ENCODE measurements at regions not wholly inside any gene's neighbourhood (a gene's known extent, or its start where the extent isn't known, plus 50 kb on each side); places are given as distances from the start of the nearest gene placed in this dataset.
"Not testable (repeated sequence)": the region's sequence is repeated elsewhere in the genome, so short reads cannot be mapped to it uniquely, and the experiment has no call there.

DNA sequence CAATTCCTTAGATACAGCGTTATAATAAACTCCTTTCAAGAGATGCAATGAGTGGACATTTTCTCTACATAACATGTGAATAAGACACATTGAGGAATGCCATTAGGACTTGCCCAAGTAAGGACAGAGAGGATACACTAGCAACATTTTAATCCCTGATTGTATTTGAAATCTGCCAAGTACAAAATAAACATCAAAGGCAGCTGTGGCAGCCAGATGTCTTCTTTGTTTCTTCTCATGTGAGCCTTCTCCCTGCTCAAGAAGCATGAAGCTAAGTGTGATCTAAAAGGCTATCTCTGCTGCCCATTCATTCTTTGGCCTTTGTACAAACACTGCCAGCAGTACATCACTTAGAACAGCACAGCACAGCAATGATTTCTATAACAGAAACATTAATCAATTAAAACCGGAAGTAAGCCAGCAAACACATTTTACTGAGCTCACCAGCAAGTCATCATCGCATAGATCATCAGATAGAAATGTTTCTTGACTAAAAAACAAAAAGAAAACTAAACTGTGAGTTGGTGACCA, 364.0 kb downstream of the CNTN6 start:
- peak; percentile 51 for DNase-seq

DNA sequence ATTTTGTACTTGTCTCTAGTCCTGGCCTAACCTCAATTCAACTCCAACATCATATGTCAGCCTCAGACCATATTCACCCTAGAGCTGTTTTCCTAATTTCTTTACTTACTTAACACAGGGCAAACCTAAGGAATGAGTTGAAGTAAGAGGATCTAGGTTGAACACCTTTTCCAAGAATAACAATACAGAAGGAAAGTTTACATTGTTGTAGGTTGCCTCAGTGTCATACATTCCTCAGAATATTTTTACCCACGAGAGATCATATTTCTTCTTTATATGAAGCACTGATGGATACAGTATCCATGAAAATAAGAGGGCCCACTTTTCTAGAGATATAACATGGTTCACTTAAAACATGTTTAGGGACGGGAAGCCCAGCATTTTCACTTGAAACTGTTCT, 369.5 kb downstream of the CNTN6 start:
- DNase-seq: no peak

DNA sequence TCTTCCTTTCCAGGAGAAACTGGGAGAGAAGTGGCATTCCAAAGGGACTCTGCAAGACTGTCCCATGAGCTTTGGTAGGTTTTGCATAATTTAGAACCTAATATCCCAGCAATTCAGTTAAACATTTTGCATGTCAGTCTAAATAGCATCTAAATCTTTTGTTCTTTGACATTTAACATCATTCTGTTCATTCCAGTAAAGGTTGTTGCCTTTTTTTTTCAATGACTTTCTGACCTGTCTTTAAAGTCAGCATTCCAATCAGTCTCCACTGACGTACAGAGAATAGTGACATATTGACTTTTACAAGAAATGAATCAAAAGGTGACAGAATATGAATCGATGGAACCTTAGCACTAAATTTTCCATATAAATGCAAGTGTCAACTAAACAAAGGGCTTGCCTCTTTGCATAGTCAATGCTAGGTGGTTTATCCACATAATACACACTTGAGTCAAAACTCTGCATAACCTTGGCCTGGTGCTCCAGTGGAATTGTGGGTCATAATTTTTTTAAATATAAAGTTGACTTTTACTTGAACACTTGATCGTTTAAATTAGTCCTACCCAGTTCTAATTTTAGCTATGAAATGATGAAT, 370.1 kb downstream of the CNTN6 start:
- DNase-seq: no peak

DNA sequence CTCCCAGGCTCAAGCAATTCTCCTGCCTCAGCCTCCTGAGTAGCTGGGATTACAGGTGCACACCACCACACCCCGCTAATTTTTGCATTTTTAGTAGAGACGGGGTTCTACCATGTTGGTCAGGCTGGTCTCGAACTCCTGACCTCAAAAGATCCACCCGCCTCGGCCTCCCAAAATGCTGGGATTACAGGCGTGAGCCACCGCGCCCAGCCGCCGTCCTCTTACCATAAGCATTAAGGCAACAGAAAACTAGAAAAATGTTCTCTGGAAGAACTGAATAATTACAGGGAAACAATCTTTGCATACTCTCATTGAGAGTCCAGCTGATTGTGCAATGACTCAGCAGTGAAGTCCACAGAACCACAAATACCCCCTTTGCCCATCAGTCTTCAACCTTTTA, 372.3 kb downstream of the CNTN6 start:
- not testable (repeated sequence) for DNase-seq

DNA sequence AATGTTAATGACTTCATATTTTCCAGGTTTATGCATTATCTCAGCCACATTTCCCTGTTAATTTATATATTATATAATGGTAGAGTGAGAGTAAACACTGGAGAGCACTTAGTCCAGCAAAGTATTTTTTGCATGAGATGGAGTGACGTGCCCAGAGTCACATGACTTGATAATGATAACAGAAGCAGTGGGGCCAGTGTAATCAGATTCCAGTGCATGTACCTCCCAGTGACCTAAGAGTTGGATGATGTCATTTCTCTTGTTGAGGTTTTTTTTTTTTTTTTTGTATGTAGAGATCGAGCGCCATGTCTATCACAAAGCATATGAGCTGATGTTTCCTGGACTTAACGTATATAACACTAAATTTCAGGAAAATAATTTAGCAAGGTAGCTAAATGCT, 375.3 kb downstream of the CNTN6 start:
- no peak for DNase-seq

DNA sequence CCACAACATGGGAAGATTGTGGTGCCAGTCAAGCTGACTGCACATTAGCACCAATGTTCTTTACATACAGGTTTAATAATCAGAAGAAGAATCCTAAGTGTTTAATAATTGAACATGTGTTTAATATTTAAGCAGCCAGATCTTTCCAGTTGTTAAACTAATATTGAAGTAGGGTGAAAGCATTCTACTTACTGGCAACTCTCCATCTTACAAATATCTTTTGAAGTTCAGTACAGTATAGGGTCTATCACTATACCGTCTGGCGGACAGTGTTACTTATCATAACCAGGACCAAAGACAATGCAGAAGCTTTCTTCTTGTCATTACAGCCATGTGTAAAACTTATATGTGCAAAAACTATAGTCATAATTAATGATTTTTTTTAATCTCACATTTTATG, 376.4 kb downstream of the CNTN6 start:
- no peak for DNase-seq

DNA sequence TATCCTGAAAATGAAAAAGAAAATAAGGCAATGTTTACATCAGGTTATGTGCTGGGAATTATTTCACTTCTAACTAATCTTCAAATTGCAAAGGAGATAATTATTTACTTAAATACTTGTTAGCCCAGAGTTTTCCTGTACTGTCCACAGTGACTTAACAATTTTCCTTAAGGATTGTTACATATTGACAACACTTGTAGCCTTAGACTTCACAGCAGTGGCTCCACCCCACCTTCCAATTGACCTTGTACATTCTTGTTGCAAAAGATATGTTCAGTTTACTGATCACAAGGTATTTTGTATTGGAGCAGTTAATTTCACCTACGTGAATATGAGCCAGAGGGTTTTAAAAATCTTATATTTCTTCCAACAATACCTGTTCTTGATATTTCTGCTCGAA, 376.9 kb downstream of the CNTN6 start:
- DNase-seq: no peak

DNA sequence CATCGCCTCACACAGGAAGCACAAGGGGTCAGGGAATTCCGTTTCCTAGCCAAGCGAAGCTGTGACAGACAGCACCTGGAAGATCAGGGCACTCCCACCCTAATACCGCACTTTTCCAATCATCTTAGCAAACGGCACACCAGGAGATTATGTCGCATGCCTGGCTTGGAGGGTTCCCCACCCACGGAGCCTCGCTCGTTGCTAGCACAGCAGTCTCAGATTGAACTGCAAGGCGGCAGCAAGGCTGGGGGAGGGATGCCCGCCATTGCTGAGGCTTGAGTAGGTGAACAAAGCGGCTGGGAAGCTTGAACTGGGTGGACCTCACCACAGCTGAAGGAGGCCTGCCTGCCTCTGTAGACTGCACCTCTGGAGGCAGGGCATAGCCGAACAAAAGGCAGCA, 384.8 kb downstream of the CNTN6 start:
- DNase-seq: no peak

DNA sequence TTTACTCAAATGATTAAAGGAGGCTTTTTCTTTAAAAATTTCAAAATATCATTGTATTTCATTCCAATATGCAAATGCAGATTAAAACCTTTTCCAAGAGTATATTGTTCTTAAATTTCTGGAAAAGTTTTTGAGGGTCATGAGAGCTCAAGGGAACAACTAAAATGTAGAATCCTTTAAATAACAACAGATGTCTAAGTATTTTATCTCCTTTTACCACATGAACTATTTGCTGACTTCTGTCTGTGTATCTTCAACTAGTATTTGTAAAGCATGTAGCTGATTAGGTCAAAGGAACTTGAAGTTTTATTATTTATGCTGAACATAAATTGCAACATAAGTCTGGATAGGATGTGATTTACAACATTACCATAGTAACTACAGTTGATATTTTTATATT, 402.6 kb downstream of the CNTN6 start:
- DNase-seq: no peak

DNA sequence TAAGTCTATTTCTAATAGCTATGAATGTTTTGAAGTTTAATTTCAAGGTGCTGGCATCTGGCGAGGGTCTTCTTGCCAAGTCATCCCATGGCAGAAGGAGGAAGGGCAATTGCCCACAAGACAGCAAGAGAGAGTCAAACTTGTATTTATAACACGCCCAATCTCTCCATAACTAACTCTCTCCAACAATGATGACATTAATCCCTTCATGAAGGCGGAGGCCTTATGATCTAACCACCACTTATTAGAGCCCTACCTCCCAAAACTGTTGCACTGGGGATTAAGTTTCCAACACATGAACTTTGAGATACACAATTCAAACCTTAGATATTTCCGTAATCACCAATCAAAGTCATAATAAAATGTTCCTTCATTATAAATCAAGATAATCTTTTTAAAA, 406.9 kb downstream of the CNTN6 start:
- no peak for DNase-seq

DNA sequence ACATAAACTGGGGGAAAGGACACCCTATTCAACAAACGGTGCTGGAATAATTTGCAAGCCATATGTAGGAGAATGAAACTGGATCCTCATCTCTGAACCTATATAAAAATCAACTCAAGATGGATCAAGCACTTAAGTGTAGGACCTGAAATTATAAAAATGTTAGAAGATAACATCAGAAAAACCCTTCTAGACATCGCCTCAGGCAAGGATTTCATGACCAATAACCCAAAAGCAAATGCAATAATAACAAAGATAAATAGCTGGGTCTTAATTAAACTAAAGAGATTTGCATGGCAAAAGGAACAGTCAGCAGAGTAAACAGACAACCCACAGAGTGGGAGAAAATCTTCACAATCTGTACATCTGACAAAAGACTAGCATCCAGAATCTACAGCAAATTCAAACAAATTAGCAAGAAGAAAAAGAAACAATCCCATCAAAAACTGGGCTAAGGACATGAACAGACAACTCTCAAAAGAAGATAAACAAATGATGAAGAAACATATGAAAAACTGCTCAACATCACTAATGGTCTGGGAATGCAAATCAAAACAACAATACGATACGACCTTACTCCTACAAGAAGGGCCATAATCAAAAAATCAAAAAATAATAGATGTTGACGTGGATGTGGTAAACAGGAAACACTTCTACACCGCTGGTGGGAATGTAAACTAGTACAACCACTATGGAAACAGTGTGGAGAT, 408.7 kb downstream of the CNTN6 start:
- no peak for DNase-seq

DNA sequence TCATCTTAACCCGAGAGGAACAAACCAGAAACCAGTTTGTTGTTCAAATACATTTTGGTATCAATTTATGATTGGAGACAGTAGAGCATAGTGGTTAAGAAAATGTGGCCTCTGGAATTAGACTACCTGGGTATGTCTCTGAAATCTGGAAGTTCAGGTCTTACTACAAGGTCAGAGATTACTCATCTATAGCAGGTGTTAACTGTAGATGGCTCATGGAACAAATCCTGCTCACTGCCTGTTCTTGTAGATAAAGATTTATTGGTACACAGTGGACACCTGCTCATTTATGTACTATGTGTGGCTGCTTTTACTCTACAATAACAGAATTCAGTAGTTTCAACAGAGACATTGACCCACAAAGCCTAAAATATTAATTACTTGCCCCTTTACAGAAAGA, 413.3 kb downstream of the CNTN6 start:
- DNase-seq: no peak

DNA sequence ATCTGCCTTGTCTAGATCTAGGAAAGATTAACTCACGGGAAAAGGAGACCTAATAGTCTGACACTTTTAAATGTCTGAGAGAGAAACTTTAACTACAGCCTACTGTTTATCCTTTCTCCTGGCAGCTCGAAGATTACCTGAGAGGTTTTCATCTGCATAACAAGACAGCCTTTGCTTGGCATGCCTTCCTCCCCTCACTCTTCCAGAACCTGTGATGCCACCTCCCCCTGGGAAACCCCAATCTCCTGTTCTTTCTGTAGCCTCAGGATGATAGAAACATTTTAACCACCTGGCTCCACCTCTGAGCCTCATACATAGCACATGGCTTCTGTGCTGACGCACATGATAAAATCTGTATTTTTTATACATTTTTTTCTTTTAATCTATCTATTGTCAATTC, 420.8 kb downstream of the CNTN6 start:
- no peak for DNase-seq

DNA sequence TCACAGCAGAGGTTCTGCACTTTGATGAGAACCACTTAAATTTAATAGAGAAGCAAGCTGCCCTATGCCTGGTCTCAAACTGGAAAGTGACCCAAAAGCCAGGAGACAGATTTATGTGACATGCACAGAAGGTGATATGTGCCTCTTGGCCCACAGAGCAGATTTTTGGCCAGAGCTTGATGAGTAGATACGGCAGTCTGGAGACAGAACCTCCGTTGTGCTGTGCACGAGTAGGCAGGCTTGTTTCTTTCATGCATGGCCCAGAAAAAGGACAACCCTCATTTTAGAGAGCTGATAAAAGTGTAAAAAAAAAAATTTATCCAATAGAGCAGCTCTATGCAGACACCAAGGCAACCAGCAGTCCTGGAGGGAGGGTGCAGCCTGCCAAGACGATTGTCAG, 423.1 kb downstream of the CNTN6 start:
- DNase-seq: no peak

DNA sequence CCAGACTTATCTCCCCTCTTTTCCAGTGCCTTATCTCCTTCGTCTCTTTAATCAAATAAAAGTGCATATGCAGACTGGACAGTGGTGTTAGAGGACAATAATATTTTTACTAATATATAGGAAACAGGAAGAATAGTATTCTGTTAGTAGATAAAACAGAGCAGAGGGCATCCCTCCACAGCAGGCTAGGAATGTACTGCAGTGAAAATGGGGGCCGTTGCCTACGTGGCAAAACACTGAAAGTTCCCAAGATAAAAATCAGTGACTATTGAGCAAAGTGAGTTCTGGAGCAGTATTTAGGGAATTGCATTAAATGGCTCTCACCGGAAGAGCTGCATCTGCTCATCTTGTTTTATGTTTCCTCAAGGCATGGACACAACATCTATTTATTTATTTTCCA, 435.0 kb downstream of the CNTN6 start:
- no peak for DNase-seq

DNA sequence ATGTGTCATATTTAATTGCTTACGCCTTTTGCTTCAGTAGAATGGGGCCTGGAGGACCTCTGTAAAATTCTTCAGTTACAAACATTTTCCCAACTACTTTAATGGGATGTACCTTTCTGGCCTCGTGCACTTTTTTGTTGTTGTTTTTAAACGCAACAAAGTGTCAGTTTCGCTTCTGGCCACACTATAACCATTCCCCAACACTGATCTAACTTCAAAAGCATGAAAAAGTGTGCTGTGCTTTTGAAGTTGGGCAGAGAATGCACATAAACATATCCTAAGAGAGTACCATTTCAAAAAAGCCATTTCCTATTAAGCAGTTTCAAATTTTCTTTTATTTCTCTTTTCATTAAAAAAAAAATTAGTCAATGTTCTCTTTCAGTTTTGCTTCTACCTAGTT, 435.8 kb downstream of the CNTN6 start:
- DNase-seq: no peak

DNA sequence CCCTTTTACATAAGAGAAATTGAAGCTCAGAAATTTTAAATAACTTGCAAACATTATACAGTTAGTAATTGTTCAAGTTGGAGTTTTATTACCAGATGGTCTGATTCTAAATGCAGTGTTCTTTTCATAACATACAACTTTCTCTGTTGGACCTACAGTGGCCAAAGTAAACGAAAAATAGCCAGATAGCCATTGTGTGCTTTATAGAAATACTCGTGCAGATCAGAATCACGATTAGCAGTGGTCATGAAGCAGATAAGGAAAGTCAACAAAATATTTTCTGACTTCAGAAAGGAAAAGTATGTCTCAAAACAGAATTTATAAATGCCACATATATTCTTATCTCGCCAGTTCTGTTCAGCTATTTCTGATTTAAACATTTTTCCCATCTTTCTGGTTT, 436.9 kb downstream of the CNTN6 start:
- DNase-seq: no peak

DNA sequence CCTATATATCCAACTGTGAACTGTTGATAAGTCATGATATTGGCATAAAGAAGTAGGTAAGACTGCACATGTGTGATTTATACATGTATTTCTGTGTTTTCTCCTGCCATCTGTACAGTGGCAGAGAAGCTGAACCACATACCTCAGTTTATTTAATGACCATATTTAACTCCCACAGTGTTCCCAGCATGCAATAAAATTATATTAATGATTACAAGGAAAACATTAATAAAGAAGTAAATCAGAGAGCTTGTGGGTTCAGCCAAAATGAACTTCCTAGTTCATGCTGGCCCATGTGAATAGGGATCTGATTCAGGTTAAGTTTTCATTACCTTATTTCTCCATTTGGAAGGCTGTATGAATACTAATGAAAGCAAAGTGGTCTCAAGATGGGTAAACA, 439.2 kb downstream of the CNTN6 start:
- no peak for DNase-seq

DNA sequence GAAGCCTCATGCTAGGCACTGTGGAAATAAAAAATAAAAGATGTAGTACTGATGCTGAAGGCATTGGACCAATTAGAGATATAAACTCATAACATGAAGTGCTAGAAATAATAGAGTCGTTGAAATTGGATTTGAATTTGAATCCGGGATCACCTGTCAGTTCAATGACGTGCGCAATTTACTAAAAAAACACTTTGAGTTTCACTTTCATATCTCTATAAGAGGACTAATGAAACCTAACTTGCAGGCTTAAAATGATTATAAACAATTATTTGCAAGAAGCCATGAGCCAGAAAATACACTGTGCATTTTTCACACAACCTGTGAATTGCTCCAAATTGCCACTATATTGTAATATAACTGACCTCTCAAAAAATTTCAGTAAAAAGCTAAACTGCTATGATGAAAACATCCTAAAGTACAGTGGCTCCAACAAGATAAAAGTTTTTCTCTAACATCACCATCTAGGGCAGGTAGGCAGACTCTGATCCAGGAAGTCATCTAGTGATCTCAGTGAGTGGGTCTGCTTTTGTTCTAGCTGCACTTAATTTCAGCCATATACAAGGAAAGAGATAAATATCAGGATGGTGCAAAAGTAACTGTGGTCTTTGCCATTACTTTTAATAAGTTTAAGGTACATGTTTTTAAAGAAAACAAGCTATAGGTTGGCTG, 440.2 kb downstream of the CNTN6 start:
- DNase-seq: no peak

DNA sequence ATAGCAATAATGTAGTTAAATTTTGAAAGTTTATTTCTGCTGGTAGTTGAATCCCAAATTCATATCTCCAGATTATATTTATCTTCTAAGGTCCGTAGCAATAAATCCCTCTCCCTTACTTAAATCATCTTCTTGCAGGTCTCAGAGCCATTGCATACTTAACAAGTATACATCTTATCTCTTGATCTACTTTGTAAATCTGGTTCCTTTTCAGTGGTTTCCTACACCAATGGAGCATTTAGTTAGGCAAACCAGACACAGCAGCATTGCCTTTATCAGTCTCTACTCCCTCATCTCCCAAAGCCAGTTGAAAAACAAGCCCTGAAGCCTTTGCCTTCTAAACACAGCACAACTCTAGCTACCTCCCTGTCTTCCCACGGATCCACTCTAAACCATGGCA, 440.9 kb downstream of the CNTN6 start:
- DNase-seq: no peak

DNA sequence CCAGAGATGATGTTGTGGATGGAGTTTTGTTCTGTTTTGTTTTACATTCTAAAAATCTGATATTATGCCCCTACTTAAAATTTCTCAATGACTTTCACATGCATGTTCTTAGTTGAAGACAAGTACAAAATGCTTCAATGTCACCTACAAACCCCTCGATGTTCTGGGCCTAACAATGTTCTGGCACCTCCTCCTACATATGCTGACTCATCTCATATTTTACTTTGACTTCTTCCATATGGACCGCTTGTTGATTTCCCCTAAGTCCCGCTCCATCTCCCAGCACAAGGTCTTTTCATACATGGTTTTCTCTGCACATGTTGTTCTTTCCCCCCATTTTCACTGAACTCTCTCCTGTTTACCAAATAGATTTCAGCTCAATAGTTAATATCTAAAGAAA, 441.4 kb downstream of the CNTN6 start:
- DNase-seq: no peak

DNA sequence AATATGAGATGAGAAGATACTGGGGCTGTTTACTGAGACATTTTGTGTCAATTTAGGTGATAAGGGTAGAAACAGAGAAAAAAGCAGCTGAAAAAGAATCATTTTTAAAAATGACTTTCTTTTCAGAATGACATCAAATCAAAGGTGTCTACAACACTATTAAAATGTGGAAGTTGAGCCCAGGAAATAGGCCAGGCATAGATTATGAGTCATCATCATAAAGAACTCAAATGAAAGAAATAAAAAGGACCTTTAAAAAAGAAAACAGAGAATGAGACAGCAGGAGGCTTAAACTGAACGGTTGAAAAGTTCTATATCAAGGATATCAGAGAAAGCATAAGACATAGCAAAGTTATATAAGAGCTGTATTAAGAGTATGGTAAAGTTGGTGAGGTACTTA, 442.5 kb downstream of the CNTN6 start:
- no peak for DNase-seq

DNA sequence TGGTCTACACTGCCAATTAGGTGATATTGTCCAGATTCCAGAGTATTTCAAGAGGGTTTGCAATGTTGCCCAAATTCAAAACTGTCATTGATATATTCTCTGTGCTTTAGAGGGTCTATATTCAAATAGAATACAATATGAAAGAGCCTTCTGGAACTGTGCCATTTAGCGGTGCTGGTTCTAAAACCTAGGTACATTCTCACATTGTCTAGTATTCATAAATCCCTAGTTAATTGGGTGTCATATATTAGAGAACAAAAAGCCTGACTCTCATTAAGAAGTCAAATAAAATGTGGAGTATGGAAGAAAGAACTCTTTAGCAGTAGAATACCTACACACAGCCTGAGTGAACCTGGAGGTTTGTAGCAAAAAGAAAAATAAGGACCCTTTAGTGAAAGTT, 447.9 kb downstream of the CNTN6 start:
- DNase-seq: no peak

DNA sequence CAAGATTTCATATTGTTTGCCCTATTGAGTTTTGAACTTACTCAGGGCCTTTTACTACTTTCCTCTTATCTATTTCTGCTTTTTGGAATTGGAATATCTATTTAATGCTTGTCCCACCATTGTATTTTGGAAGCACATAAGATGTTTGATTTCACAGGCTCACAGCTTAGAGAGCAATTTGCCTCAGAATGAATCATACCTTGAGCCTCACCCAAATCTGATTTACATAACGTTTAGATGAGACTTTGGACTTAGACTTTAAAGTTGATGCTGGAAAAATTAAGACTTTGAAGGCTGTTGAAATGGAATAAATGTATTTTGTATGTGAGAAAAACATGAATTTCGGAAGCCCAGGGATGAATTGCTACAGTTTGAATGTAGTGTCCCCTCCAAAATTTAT, 458.9 kb downstream of the CNTN6 start:
- no peak for DNase-seq
